GM19463 (cell line): ENCODE measurements at regions not wholly inside any gene's neighbourhood (a gene's known extent, or its start where the extent isn't known, plus 50 kb on each side); places are given as distances from the start of the nearest gene placed in this dataset.

Experiments
- ATAC-seq: cut with Tn5 transposase; IDR thresholded peaks from one replicate; pipeline ENCODE4 v1.9.1; 2021; ENCODE audit warnings: mild to moderate bottlenecking, moderate library complexity; ENCODE audit not compliant: unreplicated experiment

DNA sequence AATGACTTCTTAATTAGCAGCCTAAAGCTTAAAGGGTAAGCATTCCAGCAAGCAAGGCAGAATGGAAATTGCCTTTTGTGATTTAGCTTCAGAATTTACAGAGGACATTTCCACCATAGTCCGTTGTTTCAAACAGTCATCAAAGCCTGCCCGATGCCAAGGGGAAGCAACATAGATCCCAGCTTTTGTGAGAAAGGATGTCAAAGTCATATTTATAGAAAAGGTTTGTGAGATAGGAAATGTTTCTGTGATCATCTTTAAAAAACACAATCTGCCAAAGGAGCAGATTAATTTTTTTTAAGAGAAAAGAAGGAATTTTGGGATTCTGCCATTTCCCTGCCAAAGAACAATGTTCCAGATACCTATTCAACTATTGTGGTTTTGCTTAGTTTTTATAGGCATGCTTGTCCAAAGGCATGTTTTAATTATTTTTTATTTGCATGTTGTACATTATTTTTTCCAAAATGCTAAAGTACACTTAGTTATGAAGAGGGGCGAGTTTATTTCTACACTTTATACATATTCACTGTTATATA is 346.9 kb downstream of the ZNF608 start:
- ATAC-seq = no peak

DNA sequence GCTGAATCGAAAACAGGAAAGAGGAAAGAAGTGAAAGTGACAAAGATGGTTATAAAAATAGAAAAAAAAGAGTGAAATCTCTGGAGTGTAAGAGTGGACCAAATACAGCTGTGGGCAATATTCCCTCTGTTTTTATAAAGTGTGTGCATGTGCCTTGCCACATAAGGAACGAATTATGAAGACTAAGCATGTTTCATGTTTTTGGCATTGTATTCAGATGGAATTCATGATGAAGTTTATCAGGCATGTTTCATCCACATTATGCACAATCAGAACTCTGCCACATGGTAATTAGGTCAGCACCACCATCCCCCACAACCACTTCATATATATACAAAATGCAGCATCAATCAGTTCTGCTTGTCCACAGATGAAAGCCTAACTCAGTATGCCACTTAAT is 348.0 kb downstream of the ZNF608 start:
- no peak for ATAC-seq

DNA sequence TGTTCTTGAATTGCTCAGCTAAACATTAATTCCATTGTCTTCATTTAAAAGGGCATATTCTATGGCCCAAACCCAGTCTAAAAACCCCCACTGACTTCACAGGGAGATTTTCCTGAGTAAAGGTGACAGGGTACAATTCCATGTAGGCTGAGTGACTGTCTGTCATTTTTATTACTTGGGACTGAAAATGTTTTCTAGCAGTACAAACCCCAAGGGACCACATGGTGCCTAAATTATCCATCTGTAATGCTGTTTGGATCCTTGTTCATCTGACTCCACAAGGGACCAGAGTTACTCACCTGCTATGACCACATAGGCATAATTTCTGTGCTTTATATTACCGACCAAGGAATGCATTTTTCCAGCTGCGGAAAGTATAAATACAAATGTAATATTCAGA is 349.1 kb downstream of the ZNF608 start:
- no peak for ATAC-seq

DNA sequence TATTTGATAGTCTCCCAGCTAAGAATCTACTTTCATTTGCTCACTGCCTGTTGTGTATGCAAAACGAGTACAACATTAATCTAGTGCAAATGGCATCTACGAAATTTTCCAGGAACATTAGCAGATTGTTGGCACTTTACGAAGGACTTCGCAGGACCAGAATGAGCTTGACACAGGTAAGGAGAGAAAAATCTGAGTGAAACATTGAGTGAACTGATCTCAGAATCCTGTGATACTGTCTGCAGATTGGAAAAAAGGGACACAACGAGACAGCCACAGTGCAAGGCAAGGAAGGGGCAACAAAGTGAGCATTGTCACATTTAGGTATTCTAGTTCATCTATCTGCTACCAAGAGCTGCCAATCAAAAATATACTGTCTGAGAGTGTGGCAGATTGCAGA is 350.5 kb downstream of the ZNF608 start:
- ATAC-seq = no peak

DNA sequence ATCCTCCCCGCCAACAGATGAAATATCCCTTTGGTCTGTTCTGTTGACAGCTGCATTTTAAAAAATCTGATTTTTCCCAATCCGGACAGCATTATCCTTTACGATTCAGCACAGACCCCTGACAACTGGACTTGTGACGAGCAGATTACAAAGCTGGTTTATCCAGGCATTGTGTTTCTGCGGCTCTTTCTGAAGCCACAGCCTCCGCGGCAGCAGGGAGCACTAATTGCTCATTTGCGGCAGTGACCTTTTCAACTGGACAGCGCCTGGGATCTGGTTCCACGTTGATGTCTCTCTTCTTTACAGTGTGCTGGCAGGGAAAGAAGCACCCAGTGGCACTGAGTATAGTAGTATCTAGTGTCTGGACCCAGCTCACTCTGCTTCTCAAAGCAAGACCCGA is 351.2 kb downstream of the ZNF608 start:
- no peak for ATAC-seq

DNA sequence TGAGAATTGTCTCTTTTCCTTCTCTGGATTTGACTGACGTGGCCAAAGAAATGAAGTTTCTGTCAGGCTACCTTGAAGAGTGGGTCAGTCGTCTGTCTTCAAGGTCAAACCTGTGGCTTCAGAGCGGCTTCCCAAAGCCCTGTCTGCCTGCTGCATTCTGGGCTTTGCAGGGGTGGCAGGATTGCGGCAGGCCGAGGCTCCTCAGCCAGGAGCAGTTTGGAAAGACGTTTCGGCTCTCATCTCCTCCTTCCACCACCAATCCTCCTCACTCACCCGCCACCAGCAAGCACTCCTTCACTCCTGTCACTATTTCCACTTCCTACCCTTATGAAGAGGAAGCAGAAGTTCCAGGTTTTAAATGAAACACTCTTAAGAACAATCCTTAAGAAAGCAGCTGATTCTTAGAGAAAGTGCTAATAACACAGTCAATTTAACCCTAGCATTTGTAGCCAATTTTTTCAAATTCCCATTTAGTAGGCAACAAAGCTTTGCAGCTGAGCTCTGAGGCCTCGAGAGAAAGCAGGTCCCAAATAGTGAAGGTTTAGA is 351.7 kb downstream of the ZNF608 start:
- no peak for ATAC-seq

DNA sequence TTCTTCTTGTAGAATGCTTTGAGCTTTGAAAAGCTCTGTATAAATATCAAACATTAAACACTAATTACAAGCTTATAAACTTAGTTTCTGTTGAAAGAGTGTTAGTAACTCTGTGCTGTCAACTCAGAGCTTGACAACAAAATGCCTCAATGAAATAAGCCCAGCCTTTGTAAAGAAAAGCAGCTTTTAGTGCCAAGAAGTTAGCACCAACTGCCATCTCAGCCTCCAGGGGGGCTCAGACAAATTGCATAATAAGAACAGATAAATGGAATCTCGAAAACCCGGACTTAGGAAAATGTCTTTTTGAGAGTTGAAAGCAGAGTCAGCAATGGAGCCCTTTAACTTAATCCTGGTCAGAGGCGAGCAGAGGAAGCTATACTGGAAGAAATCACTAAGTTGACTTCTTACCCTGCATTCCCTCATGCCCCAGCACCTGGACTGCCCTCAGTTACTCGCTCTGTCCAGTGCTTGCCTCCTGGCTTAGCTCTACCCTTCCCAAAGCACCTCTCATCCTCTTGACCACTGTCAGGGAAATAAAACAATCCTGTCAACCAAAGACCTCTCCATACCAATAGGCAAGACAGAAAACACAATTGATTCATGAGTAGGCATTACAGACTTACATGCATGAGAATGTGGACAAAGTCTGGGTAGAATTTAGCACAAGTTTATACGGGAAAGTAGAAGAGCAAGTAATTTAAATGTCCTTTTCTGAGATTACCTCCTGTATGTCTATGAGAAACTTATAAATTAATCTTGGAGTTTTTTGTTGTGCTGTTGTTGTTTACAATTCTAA is 352.7 kb downstream of the ZNF608 start:
- no peak for ATAC-seq

DNA sequence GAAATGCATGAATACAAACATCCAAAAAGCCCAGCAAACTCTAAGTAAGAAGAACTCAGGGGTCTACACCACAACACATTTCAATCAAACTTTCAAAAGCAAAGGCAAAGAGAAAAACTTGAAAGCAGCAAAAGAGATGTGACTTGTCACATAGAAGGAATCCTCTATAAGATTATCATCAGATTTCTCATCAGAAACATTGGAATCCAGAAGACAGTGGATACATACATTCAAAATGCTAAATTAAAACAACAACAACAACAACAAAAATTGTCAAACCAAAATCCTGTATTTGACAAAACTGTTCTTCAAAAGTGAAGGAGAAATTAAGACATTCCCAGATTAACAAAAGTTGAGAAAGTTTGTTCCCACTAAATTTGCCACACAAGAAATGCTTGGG is 362.7 kb downstream of the ZNF608 start:
- ATAC-seq = no peak

DNA sequence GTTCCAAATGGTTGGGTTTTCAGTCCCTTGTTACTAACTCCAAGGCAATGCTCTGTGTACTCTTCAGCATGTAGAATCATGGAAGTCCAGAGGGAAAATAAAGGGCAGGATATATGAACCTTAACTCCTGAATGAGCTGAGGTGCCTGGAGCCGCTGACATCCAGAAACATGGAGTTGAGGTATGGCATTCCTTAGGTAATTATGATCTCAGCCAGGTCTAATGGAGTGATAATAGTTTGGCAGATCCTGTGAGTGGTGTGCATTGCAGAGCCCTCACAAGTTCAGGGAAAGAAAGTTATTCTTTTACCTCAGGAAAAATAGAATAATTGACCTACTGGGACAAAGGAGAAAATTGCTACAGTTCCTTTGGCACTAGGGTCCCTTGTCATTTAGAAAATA is 369.1 kb downstream of the ZNF608 start:
- ATAC-seq = no peak

DNA sequence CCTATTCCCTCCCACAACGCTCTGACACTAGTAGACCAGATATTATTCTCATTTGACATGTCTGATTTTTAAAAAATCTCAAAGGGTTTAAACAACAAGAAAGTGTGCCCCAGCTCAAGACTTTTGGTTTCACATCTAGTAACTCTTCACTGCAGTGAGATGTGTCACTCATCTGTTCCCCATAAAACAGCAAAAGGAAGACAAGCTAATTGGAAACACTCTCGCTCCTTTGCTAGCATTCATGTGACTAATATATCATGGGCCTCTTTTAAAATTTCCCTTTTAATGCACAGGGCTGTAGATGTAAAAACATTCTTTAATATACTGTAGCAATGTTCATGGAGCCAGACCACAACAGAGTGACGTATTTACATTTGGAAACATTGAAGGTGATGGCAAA is 372.6 kb downstream of the ZNF608 start:
- no peak for ATAC-seq

DNA sequence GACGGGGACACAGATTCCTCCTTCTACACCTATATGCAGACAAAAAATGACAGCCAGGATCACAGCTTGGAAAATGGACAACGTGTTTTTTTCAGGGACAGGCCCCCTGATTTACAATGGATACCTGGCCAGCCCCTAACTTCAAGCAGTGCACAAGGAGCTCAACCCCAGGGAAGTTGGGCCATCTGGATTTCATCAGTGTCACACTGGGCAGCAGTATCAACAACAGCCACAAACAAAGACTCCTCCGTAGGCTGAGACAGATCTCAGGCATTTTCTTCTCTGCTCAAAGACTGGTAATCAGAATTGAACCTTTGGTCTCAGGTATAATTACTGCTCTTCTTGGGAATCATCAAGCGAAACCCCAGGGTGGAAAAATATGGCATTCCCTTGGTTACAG is 374.0 kb downstream of the ZNF608 start:
- ATAC-seq = no peak

DNA sequence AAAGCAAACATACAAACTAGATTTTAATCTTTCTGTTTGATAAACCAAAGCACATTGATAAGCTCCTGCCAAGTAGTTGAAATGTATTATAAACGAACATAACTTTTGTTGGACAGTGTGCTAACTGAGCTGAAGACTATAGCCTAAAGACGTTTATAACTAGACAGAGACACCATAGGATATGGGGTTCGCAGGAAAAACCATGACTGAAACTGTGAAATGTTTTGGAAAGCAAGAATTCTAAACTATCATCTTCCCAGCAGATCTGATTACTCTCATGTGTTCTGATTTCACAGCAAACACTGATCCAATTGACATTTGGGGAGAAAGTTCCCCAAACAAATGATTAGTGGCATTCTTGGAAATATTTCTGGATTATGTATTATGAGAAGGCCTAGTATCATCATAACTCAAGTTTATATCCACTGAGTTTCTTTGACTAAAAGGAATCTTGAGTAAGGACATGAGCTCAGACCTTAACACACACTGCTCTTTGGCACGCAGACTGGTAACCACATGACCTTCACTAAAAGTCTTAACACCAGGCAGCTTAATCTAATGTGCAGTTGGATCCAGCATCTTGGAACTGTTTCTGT is 375.2 kb downstream of the ZNF608 start:
- no peak for ATAC-seq

DNA sequence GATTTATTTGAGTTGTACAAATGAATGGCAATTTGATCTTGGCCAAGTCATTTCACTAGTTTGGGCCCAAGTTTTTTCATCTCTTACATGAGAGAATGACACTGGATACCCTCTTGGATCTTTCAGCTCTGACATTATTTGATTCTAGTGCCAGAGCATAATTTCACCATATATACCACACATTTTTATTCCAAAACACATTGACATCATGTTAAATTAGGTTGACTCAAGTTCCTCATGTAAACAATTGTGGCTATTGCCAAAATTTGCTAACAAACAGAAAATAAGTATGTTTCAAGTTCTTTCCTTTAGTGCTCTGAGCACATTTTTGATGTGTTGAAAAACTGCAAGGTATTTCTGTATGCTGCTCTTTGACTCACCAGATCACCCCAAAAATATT is 375.8 kb downstream of the ZNF608 start:
- ATAC-seq = no peak

DNA sequence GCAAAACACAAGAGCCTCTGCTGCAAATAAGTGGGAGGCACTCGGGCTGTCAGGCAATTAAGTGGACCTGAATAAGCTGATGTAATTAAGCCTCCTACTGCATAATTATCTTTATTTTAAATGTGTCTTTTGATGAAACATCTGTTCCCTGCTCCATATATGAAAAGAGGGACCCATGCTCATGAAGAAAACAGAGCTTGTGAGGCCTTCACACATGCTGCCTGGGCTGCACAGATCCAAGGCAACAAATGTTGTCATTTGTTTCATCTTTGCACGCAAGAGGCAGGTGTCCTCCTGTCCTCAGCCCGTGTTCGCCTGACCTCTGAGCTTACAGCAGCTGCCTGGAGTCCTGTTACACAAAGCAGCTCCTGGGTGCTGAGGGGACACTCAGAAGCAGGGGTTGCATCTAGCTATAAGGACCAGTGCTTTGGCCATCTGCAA is 381.1 kb downstream of the ZNF608 start:
- no peak for ATAC-seq

DNA sequence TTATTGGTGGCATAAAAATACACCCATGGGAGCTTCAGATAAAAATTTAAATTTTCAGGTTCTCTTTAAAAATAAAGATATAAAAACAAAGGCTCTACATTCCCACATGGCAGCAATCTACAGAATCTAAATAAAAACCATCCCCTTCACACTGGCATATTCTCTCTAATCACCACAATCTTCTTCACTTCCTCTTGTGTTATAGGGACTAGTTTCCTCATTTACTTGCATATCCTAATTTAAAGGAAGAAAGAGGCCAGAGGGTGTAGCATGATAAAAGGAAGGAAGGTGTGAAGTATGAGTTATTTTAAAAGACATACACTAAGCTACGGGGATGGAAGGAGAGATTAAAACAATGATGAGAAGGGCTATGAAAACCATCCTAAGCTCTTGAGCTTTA is 390.5 kb downstream of the ZNF608 start:
- no peak for ATAC-seq

DNA sequence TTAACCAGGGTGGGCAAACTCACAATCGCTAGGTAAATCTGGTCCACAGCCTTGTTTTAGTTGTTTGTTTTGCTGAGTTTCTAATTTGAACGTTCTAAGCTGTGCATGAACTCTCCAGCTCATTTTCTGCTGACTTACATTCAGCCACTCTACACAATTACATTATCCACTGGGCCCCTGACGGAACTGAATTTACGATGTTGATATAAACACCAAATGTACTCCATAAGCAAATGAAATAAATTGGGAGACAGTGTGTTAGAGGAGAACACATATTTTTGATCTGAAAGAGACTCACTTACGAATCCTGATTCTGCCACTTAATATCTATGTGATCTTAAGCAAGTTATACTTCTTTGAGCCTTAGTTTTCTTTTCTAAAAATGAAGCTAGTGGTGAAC is 393.4 kb downstream of the ZNF608 start:
- ATAC-seq = no peak

DNA sequence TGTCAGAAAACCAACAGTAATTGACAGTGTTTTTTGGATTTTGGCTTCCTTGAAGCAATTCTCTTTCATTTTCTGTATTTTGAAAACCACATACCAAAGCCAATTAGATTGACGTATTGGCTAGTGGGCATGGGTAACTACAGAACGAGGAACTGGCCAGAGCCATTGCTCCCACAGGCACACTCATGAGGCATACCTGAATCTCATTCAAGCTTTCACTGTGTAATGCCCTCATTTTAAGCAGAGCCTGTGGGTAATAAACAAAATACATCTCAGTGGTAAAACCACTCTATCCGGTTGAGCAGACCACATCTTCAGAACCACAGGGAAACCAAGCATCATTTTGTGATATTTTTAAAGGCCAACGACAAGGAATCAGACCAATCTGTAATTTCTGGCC is 394.1 kb downstream of the ZNF608 start:
- no peak for ATAC-seq

DNA sequence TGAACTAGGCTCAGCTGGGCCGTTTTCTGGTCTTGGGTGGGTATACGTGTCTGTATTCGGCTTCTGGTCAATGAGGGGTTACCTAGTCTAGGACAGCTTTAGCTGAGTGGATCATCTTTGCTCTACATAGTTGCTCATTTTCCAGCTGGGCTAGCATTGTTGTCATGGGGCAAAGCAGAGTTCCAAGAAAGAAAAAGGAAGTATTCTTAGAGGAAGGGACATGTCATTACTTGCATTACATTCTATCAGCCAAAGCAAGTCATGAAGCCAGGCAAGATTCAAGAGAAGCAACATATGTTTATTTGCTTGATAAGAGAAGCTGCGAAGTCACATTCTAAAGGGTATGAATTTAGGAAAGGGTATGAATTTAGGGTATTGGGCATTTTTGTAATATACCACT is 396.5 kb downstream of the ZNF608 start:
- ATAC-seq = no peak

DNA sequence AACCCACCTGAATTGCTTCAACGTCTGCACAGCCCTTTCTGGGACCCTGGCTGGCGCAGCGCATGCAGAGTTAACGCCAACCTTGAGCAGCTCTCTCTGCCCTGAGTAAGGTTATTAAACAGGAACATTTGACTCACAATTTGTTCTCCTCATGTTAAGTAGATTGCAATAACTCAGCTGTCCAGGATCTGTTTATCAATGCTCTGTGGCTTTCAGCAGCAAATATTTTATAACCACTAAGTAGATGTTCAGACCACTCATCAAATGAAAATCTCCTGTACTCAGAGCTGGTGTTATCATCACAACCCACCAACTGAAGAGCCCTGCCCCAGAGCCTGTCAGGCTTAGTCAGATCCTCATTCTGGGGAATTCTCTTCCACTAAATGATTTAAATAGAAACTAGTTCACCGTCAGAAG is 403.0 kb downstream of the ZNF608 start:
- ATAC-seq = no peak

DNA sequence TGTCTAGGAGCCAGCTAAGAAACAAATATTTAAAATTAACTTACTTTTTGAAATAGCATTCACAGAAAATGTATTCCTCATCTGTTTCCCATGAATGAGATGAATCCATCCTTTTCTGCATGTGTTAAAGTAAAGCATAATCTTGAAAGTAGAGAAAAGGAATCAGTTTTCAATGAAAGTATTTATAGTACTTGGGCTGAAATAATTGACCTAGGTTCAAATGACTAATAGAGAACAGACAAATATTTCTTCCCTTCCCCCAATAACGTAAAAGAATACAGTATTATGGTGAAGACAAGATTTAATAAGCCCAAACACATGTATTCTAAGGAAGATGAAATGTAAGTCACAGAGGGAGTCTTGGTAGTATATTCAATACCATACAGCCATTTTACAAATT is 403.5 kb downstream of the ZNF608 start:
- ATAC-seq = no peak

DNA sequence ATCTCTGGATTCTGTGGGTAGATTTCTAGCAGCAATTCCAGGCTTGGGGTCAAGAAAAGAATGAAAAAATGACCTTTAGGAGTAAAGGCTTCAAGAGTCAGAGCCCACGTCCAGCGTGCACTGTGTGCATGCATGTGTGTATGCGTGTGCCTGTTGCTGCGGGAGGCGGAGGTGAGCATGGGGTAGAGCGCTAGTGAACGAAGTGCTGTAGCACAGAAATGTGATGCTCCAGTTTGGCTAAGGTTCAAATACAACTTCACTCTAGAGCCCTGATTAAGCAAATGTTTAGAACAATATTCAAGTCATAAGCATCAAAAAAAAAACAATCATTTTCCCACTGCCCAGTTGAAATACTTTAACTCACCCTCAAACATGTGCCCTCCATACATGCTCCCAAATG is 403.9 kb downstream of the ZNF608 start:
- ATAC-seq = no peak

DNA sequence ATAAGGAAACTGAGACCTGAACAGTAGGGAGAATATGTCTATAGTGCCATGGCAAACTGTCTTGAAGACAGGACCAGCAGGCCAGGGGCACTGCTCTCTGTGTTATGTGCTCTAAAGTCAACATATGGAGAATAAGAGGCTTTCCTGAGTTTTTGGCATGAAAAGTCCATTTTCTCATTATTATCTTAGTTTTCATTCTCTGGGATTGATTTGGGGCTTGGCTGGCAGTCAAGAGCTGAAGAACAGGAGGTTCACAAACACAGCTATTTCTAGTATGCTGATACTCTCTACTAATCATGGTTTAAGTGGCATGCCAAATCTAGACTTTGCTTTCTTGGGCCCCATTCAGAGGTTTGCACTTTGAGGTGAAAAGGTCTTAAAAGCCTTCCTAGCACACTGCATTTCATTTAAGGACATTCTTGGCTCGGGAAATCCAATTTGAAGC is 404.4 kb downstream of the ZNF608 start:
- ATAC-seq = no peak
